ENCODE measurements at regions not wholly inside any gene's neighbourhood (a gene's known extent, or its start where the extent isn't known, plus 50 kb on each side); places are given as distances from the start of the nearest gene placed in this dataset.
"Not testable (repeated sequence)": the region's sequence is repeated elsewhere in the genome, so short reads cannot be mapped to it uniquely, and the experiment has no call there.

DNA sequence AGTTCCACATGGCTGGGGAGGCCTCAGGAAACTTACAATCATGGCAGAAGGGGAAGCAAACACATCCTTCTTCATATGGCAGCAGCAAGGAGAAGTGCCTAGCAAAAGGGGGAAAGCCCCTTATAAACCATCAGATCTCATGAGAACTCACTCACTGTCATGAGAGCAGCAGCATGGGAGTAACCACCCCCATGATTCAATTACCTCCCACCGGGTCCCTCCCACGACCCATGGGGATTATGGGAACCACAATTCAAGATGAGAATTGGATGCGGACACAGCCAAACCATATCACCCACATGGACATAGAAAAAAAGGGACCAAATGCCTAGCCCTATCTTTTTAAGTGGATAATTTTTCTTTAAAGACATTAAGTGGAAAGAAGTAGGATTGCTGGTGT, 350.7 kb downstream of the BCL11B start:
- not testable (repeated sequence) for DNase-seq (ENCODE audit: low read depth in 2 of 3, low spot score in 2 of 3)

DNA sequence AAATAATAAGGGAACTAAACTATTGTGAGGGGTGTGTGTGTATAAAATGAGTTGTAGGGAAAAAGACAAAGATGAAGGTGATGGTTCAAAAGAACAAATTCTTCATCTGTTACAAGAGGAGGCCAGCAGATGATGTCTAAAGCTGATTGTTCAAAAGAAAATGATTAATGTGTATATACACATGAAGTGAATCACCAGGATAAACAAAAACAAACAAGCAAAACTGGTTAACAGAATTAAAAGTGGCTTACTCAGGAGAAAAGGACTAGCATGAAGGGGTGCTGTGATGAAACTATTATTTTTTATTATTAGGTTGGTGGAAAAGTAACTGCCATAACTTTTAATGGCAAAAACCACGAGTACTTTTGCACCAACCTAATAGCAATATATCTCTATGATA, 348.4 kb downstream of the BCL11B start:
- no peak for DNase-seq (ENCODE audit: low read depth in 2 of 3, low spot score in 2 of 3)

DNA sequence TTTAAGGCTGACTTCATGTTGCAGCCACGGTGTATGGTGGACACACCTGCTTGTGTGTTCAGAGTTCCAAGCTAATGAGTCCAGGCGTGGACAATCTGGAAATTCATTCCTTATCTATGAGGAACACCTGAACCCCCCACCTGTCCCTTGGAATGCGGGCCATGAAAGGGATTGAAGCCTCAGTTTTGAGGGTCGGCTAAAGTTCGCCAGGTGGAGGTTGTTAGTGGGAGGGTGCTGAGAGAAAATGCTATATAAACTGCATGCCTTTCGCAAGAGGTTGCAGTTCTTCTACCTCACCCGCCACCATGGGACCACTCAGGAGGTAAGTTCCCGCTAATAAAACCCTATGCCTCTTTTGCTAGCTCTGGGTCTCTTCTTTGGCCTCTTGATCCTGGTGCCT, 348.0 kb downstream of the BCL11B start:
- DNase-seq (ENCODE audit: low read depth in 2 of 3, low spot score in 2 of 3), result no peak

DNA sequence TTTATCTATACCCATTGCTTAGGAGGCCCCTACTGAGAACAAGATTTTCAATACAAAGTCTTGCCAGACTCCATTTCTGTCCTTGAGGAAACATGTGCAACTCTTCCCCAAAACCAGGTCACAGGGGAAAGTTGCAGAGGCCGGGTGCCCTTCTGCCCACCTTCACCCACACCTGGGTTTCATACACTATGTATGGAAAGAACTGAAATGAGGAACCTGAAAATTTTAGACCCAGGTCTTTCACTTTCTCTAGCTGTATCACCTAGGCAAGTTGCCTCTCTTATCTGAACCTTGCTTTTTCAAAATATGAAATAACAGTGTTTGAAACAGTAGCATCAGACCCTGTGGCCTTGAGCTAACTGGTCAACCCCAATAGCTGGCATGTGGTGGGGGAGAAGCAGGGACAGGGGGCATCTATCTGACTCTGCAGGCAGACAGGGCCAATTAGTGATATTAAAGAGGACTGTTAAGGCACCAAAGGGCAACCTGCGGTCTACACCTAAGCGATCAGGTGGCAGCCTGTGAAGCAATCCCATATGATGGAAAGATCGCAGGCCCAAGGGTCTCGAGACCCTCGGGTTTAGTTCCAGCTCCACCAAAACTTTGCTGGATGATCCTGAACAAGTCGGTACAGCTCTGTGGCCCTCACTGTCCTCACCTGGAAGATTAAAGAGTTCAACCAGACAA, 346.5 kb downstream of the BCL11B start:
- no peak for DNase-seq (ENCODE audit: low read depth in 2 of 3, low spot score in 2 of 3)

DNA sequence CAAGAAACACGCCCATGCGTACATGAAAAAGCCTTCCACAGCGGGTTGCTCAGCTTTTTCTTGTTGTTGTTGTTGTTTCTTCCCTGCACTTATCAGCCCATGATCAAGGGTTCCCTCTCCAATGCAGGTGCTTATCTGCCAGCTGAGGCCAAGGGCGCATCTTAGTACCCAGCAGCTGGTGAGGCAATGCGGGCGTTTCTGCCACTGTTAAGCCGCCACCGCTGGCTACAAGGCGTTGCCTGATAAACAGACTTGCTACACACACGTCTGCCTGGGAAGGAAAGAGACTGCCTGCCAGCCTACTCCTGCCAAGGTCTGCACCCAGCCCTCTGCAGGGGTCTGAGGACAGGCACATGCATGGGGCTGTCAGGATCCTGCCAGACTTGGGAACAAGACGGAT, 345.9 kb downstream of the BCL11B start:
- DNase-seq (ENCODE audit: low read depth in 2 of 3, low spot score in 2 of 3), result no peak

DNA sequence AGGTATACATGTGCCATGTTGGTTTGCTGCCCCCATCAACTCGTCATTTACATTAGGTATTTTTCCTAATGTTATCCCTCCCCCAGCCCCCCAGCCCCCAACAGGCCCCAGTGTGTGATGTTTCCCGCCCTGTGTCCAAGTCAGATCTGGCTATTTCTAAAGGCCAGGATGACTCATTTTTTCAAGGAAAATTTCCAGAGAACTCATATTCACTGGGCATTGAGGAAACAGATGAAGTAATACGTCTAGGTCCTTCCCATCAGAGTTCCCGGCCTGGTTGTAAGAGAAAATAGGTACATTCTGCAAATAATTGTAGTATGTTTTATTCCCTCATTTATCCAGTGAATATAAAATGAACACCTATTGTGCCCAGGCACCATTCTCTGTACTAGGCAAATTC, 345.2 kb downstream of the BCL11B start:
- DNase-seq (ENCODE audit: low read depth in 2 of 3, low spot score in 2 of 3), result no peak

DNA sequence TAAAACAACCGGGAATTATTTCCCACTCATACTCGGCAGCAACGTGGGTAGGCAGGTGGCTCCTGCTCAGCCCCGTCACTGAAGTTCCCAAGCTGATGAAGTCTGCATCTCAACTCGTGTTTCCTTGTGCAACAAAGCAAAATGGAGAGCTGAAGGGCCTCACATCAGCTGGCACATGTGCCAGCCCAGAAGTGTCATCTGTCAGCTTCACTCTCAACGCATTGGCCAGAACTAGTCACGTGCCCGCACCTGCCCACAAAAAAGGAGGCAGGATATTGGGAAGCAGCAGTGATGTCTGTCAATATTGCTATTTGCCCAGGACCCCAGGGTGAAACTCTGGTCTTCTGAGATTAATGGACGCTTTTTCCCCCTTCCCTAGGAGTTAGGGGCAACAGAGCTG, 344.0 kb downstream of the BCL11B start:
- no peak for DNase-seq (ENCODE audit: low read depth in 2 of 3, low spot score in 2 of 3)

DNA sequence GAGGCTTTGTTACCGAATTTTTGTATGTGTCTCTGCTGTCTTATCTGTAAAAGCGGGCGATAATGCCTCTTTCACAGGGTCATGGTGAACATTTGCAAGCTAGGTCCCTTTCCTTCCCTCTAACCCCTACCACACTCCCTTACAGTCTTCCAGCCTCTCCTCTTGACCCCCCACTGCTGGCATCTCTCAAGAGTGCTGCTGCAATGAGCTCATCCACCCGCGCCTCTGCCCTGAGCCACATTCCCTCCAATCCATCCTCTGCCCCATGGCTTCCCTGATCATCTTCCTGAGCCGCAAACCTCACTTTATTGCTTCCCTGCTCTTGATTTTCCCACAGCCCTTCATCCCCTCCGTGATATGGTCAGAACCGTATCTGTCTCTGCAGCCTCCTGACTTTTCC, 343.6 kb downstream of the BCL11B start:
- no peak for DNase-seq (ENCODE audit: low read depth in 2 of 3, low spot score in 2 of 3)

DNA sequence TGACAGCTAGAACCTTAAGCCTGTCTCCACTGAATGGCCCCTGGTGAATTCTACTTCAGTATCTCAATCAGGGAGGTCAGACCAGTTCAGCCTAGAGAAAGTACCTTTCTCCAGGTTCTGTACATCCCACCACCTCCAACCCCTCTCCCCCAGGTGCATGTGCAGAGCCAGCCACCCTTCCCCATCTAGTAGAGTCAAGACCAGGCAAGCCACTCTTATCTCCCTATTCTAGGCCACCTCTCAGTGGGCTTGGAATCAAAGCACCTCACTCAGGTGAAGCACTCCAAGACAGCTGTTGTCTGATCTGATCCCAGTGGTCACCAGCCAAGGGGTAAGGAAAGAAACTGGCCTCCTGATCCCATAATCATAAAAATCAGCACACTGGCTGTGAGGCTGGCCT, 340.9 kb downstream of the BCL11B start:
- DNase-seq (ENCODE audit: low read depth in 2 of 3, low spot score in 2 of 3), result no peak

DNA sequence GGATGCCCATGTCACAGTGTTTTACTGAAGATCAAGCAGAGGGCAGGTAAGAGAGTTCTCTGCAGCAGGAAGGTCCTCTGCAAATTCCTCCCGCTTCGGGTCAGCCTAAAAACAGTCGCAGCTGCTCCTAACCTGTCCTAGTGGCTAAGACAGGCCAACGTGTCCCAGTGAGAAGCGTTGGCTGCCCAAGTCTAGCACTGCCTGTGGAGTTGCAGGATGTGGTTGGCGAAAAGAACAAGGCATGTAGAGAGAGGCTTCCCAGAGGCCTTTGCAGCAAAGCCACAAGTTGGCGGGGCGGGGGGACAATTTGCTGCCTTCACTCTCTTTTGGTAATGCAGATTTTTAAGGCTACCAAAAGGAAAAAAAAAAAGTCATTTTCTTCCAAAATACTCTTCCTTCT, 340.1 kb downstream of the BCL11B start:
- DNase-seq (ENCODE audit: low read depth in 2 of 3, low spot score in 2 of 3), result peak in 1 of 3 donors; percentile 40

DNA sequence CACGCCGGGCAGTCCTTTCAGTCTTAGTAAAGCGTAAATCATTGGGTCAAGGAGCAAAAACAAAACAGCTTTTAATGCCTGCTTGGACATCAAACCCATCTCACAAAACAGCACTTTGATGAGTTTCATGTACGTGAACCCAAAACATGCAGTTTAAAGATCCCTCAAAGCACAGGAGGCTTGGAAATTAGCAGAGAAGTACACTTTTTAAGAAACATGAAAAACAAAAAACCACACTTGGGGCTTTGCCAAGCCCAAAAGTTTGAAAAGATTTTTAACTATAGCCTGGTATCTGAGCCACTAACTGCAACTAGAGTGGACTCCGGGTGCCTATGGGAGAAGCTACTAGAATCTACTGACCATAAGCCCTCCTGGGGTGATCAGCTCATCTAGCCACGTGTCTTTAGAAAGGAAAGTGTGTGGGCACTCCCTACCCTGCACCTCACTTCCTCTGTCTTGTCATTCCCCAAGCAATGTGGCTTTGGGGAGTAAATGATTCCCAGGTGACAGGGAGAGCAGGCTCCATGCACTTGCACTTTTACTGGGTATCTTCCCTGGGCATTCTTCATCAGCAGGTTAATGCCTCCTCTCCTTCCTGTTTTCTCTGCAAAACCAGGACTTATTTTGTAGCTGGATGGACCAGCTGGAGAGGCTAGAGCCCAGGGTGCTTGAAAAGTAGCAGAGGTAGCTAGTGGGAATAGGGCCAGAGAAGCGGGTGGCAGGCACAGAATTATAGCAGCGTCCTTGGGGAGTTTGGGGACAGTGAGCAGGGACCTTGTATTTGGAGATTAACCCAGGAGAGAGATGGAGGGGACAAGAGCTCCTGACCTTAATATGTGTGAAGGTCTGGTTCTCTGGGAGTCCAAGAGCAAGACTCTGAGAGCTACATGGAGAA, 339.3 kb downstream of the BCL11B start:
- DNase-seq (ENCODE audit: low read depth in 2 of 3, low spot score in 2 of 3), result no peak

DNA sequence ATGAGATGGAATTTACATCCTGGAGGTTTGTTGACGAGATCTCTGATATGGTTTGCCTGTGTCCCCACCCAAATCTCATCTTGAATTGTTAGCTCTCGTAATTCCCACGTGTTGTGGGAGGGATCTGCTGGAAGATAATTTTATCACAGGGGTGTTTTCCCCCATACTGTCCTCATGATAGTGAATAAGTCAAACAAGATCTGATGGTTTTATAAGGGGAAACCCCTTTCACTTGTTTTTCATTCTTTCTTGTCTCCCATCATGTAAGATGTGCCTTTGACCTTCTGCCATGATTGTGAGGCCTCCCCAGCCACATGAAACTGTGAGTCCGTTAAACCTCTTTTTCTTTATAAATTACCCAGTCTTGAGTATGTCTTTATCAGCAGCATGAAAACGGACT, 337.4 kb downstream of the BCL11B start:
- DNase-seq (ENCODE audit: low read depth in 2 of 3, low spot score in 2 of 3), result not testable (repeated sequence)

DNA sequence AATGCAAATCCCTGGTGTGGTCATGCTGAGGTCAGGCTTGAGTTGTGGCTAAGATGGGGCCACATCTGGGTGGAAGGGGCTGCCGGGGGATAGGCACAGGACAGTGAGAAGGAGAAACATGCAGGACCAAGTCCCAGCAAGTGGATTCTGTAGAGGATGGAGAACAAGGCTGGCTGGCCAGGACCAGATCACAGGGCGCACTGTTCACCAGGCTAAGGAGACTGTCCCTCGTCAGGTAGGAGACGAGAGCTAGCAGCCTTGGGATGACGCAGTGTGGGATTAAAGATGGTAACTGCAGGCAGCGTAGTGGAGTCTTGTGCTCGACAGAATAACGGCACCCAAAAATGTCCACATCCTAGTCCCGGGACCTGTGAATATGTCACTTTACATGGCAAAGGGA, 336.1 kb downstream of the BCL11B start:
- DNase-seq (ENCODE audit: low read depth in 2 of 3, low spot score in 2 of 3), result no peak

DNA sequence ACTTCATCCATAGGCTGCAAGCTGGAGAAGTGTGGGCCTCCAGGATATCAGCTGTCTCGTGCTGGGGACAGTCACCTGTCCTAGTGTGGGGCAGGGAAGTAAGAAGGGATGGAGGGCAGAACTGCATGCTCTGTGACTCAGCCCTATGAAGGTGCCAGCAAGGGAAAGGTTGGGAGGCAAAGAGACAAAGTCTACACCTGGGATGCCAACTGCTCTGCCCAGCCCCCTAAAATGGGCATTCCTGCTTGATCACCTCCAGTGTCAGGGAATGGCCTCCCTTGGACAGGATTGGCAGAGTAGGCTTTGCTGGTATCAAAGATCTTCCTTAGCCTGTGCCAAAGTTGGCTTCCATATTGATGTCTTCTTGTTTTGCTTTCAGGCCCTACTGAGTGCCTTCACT, 335.0 kb downstream of the BCL11B start:
- DNase-seq (ENCODE audit: low read depth in 2 of 3, low spot score in 2 of 3), result no peak

DNA sequence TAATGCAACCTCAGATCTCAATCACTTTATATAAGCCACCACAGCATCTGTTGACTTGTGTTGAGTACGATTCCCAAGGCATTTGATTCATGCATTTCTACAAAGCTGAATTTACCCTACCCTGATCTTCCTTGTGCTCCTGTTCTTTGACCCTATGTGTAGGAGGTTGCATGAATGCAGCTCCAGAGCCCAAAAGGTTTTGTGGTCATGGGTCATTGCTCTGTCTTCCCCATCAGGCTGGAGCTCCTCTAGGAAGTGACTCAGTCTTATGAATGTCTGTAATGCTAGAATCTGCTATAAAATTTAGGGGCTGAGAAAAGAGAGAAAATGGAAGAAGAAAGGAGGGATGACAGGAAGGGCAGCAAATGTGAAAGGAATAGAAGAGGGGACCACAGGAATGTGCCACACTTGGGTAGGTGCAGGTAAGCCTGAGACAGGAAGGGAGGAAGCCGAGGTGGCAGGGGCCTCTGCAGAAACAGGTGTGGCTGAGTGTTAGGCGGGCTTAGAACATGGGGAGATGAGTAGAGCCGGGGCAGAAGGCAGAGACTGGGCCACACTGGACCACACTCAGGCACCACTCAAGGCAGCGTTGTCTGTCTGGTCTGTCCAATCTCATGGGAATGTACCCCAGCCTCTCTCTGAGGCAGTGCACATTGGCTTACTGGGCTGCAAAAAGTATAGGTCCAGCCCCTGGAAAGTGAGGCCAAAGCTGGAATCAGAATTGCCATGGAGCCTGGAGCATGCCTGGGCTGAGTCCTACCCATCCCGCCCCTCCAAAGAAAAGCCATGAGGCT, 334.1 kb downstream of the BCL11B start:
- DNase-seq (ENCODE audit: low read depth in 2 of 3, low spot score in 2 of 3), result no peak

DNA sequence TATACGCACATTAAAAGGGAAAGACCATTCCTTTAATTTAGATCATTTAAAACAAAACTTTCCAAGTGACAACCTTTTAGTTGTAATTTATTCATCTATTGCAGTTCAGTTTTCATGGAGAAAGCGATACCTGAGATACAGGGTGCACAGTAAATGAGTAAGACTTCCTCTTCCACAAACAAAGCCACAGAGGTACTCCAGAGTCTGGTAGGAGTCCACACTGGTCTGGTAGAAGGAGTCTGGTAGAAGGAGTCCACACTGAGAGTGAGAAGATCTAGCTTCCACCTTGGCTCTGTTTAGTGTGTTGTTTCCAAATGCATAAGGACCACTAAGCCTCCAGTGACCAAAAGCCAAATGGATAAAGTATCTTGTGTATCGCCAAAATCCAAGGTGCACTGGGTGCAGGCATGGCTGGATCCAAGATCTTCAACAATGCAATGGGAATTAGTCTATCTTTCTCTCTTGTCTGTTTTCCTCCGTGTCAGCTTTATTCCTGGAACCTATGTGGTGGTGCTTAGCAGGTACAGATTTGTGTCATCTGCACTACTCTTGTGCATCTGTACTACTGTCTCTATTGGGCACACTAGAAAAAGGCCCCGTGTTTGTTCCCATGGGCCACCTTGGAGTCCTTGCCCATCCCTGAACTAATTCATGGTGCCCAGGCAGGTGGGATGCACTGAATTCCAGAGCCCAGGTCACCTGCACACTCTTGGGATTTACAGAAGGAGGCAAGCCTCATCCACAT, 331.1 kb downstream of the BCL11B start:
- no peak for DNase-seq (ENCODE audit: low read depth in 2 of 3, low spot score in 2 of 3)

DNA sequence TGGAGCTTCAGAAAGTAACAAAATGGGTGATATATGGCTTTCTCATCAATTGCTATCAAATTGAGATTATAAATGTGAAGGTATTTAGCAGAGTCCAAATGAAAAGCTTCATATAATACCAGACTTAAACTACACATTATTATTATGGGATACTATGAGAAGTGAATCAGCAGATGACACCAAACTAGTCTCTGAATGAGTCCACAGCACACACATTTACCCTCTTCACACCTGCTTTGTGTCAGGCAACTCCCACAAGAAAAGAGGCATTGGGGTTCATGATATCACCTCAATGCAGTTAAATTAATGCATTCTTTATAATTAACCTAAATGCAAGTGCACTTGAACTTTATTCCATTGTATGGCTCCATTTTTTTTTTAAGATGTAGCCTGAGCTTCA, 330.5 kb downstream of the BCL11B start:
- DNase-seq (ENCODE audit: low read depth in 2 of 3, low spot score in 2 of 3), result no peak

DNA sequence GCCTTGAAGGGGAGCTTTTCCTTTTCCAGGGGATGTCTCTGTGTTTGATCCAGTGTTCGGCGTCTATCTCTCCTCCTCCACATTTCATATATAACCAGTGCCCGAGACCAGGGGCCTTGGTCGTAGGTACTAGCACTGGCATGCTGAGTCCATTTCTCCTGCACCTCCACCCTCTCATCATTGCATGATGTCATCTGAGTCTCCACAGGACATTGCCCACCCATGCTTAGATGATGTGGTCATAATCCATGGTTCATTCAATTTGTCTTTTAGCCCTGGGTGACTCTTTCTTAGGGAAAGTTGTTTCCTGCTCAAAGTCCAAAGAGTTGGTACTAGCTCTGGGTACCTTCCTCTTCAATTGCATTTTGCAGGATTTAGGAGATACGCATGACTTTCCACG, 328.1 kb downstream of the BCL11B start:
- DNase-seq (ENCODE audit: low read depth in 2 of 3, low spot score in 2 of 3), result no peak

DNA sequence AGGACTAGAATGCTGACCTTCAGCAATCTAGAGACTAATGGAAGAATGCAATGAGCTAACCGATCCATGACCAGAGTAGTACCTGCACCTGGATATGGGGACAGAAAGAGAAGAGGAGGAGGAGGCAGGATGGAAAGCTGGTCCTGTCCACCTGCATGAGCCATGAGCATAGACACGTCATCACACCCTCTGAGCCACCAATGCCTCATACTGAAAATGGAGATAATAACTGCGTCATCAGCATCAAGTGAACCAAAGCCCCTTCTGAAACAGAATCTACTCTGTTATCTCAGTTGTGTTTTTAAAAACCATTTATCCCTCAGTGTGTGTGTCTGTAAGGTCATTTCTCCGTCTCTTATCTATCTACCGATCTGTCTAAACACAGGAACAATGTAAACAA, 327.0 kb downstream of the BCL11B start:
- no peak for DNase-seq (ENCODE audit: low read depth in 2 of 3, low spot score in 2 of 3)

DNA sequence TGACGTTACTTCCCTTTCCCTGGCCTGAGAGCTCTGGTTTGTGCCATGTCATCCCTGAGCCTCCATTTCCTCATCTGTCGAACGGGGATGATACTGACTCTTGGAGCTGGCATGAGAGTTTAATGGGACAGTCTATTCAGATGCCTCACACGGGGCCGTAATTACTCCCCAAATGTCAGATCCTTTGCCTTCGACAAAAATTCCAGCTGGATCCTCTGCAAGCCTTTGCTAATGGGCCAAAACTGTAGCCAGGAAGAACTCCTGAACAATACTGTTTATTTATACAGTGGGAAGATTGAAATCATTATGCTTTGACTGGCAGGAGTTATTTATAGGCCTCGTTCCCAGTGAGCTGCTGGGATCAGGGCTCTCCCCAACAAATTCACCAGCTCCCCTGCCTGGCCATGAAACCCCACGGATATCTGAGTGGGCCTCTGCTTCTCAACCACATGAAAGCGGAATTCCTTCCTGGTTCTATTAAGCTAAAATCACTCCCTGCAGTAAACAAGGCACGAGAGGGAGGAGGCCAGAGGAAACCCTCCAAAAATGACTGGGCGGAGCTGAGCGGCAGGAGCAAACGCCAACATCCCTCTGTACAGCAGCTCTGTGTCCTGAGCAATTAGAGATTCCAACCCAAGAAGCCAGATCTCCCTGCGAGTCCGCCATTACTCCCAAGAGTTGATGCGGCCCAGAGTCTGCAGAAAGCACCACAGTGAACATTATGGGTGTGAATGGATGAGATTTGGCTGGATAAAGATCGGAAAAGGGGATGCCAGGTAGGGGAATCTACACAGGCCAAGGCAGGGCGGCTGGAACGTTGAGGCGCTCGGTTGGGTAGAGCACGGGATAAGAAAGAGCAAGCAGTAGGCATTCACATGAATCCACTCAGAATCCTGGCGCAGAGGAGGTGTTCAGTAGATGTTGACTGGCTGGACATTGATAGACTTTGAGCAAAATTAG, 326.1 kb downstream of the BCL11B start:
- no peak for DNase-seq (ENCODE audit: low read depth in 2 of 3, low spot score in 2 of 3)

All from hematopoietic multipotent progenitor cell (in vitro differentiated cells).